GM18508 (cell line): ENCODE measurements at regions not wholly inside any gene's neighbourhood (a gene's known extent, or its start where the extent isn't known, plus 50 kb on each side); places are given as distances from the start of the nearest gene placed in this dataset.

Experiments
- ATAC-seq: cut with Tn5 transposase; IDR thresholded peaks from one replicate; pipeline ENCODE4 v1.9.1; 2021; ENCODE audit warnings: moderate number of reproducible peaks; ENCODE audit not compliant: insufficient read depth, unreplicated experiment

- no peak for ATAC-seq
Measured at GRCh38 chr5:114208120-114208519, 153.8 kb upstream of the KCNN2 start.

DNA sequence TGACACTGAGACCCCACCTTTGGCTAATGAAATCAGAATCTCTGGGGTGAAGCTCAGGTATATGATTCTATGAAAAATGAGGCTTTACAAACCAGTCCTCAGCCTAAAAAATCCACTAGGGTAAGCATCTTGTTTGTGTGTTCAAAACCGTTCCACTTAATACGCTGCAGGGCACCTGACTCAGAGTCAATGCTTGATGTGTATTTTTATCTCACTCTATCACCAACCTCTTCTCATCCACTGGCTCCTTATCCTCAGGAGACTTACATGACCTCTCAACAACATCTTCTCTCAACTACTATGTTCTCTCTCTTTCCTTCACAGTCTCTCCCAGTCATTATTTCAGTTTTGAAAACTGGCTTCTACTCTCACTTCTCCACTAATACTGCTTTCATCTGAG, 153.3 kb upstream of the KCNN2 start:
- ATAC-seq = no peak

GRCh38 chr5:114210662-114211061, 151.2 kb upstream of the KCNN2 start:
- no peak for ATAC-seq

GRCh38 chr5:114221807-114222206, 140.1 kb upstream of the KCNN2 start:
- ATAC-seq = no peak

GRCh38 chr5:114223866-114224265, 138.0 kb upstream of the KCNN2 start:
- ATAC-seq = no peak

- no peak for ATAC-seq
Measured at GRCh38 chr5:114237766-114238165, 124.1 kb upstream of the KCNN2 start.

DNA sequence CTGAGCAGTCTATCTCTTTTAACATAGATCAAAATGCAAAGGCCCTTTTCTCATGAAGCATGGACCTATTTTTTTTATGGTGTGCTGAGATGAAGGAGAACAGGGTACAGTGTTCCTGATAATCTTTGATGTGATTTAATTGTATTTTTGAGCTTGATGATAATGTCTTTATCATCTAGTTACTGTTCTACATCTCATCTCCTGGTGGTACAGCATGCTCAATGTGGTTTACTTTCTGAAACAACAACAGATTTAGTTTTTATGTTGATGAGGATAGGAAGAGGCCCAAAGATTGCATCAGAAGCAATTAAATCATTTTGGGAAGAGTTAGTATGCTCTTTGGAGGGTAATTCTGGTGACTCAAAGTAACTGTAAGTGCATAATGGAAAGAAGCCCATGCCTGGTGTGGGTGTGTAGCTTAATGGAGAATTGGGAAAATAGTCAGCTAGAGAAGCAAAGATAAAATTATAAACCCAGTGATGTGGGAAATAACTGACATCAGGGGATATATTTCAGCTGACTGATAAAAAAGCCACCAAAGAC, 123.0 kb upstream of the KCNN2 start:
- no peak for ATAC-seq

- no peak for ATAC-seq
Measured at GRCh38 chr5:114243281-114243971, 118.4 kb upstream of the KCNN2 start.

- no peak for ATAC-seq
Measured at GRCh38 chr5:114243972-114244317, 117.9 kb upstream of the KCNN2 start.

GRCh38 chr5:114249823-114250222, 112.0 kb upstream of the KCNN2 start:
- no peak for ATAC-seq

- ATAC-seq = no peak
Measured at GRCh38 chr5:114250536-114250935, 111.3 kb upstream of the KCNN2 start.

DNA sequence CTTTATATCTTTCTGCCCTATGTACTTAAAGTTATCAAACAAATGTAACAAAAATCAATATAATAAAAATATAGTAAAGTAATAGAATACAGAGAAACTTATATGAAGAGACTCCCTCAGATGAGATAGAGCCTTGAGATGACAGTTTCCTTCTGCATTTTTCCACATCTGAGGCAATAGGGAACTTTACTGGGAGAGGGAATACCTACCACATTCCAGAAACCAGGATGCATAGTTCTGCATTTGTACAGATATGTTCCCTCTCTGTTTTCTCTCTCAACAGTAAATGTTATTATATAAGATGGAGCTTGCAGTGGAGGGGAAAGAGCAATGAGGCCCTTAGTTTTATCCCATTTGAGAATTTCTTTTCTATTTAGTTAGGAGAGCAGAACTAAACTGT, 109.6 kb upstream of the KCNN2 start:
- no peak for ATAC-seq

DNA sequence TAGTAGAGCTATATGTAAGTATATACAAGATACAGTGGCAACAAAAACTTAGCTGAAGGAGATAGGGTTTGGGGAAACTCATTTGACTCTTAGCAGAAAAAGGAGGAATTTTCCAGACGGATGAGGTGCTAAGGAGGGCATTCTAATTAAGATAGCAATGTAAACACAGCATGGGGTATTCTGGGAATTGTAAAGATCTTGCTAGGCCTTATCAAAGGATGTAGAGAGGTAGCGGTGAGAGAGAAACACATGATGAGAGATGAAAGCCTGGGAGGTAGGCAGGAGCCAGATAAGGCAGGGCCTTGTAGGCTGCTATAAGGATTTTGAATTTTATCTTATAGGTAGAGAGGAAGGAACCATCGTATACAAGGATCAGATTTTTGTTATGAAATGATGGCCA, 106.6 kb upstream of the KCNN2 start:
- ATAC-seq = no peak

DNA sequence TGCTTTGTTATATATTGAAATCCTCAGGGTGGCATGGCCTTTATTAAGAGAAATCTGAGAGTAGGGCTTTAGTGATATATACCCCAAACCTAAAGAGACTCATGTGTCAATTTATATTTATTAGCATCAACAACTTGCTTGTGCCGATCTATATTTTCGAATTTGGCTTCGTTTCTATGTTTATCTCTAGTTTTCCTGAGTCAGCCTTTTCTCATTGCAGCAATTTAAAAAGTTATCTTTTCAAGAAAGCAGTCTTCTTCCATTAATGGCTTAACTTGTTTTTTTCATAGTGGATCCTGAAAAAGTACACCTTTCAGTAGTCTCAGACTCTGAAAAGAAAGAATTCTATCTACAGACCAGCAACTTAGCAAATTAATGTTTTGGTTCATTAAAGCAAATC, 99.9 kb upstream of the KCNN2 start:
- no peak for ATAC-seq

GRCh38 chr5:114265432-114266060, 96.3 kb upstream of the KCNN2 start:
- no peak for ATAC-seq

- no peak for ATAC-seq
Measured at GRCh38 chr5:114266374-114266773, 95.5 kb upstream of the KCNN2 start.

- no peak for ATAC-seq
Measured at GRCh38 chr5:114296191-114296590, 65.7 kb upstream of the KCNN2 start.

DNA sequence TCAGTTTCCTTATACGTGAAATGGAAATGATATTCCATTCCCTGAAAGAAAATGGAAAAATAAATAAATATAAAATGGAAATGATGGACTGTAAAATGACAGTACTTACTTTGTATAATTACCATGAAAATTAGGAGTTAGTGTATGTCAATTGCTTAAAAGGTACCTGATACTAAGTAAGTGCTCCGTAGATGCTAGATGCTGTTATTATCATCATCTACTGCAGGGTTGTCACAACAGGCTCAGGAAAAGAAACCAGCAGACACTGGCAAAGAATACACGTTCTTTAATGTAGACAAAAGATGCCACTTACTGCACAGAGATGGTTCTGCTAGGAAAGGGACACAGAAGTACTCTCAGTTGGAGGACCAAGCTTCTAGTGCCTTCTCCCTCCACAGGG, 64.0 kb upstream of the KCNN2 start:
- no peak for ATAC-seq

- no peak for ATAC-seq
Measured at GRCh38 chr5:114305402-114306207, 56.3 kb upstream of the KCNN2 start.

DNA sequence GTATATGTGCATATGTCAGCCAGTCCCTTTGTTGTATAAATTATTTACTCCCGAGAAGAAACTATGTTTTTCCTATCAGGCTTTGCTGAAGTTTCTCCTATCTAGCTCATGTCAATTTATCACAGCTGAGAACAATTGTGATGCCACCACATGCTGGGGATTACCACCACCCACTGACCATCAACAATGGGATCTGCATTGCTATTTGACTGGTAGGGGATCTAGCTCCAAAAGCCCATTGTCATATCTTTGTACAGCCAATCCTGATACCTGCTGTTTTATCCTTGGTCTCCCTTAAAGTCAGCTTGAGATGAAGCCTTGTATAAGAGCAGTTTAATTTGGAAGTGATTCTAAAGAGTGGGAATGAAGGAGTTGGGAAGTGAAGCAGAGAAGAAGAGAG, 53.9 kb upstream of the KCNN2 start:
- ATAC-seq = no peak

DNA sequence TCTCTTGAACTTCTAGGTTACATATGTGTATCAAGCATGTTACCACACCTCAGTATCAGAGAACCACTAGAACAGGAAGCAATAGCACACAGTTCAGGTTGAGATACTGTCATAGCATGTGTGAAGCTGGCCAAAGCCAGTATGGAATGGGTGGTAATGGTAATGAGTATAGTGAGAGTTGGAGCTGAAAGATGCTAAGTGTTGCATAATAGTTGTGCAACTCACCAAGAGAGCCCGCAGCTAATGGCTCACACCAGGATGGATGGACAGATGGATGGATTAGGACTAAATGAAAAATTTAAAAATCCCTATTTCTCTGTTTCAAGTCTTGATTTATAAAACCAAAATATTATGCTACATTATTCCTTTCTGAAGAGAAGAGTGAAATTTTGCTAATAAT, 53.4 kb upstream of the KCNN2 start:
- no peak for ATAC-seq
